Colonic mucosa (tissue), 4 donors: ENCODE measurements at regions not wholly inside any gene's neighbourhood (a gene's known extent, or its start where the extent isn't known, plus 50 kb on each side); places are given as distances from the start of the nearest gene placed in this dataset.

Experiments used
- DNase-seq: peaks from one replicate; pipeline ENCODE4 v3.0.0-alpha.2; 2020
- H3K27ac ChIP-seq: fragments of 200-600 bp; one replicate; pipeline ENCODE4 v1.8.0; 2021
- H3K27me3 ChIP-seq: fragments of 200-600 bp; one replicate; pipeline ENCODE4 v1.8.0; 2021
- H3K36me3 ChIP-seq: fragments of 200-600 bp; one replicate; pipeline ENCODE4 v1.8.0; 2021
- H3K4me1 ChIP-seq: fragments of 200-600 bp; one replicate; pipeline ENCODE4 v1.8.0; 2021; ENCODE audit warnings: mild to moderate bottlenecking
- H3K4me3 ChIP-seq: fragments of 200-600 bp; one replicate; pipeline ENCODE4 v1.8.0; 2021
- H3K9ac ChIP-seq, 2 donors: one replicate each; pipeline ENCODE4 v1.7.0; 2013; ENCODE audit warnings: control low read depth in 2 of 2, low read depth in 2 of 2, low read length in 2 of 2
- H3K9me3 ChIP-seq: fragments of 200-600 bp; one replicate; pipeline ENCODE4 v1.8.0; 2021
- CTCF ChIP-seq: fragments of 200-600 bp; IDR thresholded peaks from one replicate; pipeline ENCODE4 v1.8.0; 2022; ENCODE audit warnings: antibody characterized with exemption, mild to moderate bottlenecking
- intact Hi-C: fragments of 100-400 bp; cut with DNase I; formaldehyde crosslinking; loops from one replicate; pipeline ENCODE4 v1.14.1; 2022
- donor health status: healthy.
- donor health status: DM: no; HTN: no; CAD: no.
- donor health status: DM: no; HTN: no; CAD: no.

- no peak for DNase-seq
- no peak for TF ChIP-seq CTCF
- Histone ChIP-seq H3K4me1 (no peaks in the 10 kb centered on the region), H3K9ac (no peak overlapping the region), H3K4me3 (no peak overlapping the region), H3K9me3 (no peaks in the 10 kb centered on the region), H3K27ac (no peak overlapping the region), H3K27me3 (no peaks in the 10 kb centered on the region), H3K36me3 (no peaks in the 10 kb centered on the region)
- intact Hi-C loops = no loop called here
Measured at GRCh38 chr5:1681955-1682354, 117.7 kb downstream of the MRPL36 start.

- H3K4me1 ChIP-seq = no peaks in the 10 kb centered on the region
- no peaks in the 10 kb centered on the region for H3K9me3 ChIP-seq
- H3K27me3 ChIP-seq = peaks cover 7% of the 10 kb centered on the region
- H3K27ac ChIP-seq = no peak overlapping the region
- H3K9ac ChIP-seq = no peak overlapping the region
- H3K4me3 ChIP-seq = no peak overlapping the region
- no peak for TF ChIP-seq CTCF
- intact Hi-C loops = no loop called here
- no peaks in the 10 kb centered on the region for H3K36me3 ChIP-seq
- DNase-seq = no peak
Measured at GRCh38 chr5:1673042-1673677, 126.5 kb downstream of the MRPL36 start.

GRCh38 chr5:1672396-1672795, 127.2 kb downstream of the MRPL36 start:
- H3K36me3 ChIP-seq = no peaks in the 10 kb centered on the region
- no peak overlapping the region for H3K4me3 ChIP-seq
- H3K9me3 ChIP-seq = no peaks in the 10 kb centered on the region
- H3K4me1 ChIP-seq = no peaks in the 10 kb centered on the region
- intact Hi-C loops = no loop called here
- DNase-seq = no peak
- H3K27me3 ChIP-seq = peaks cover 14% of the 10 kb centered on the region
- no peak overlapping the region for H3K9ac ChIP-seq
- no peak for TF ChIP-seq CTCF
- no peak overlapping the region for H3K27ac ChIP-seq

GRCh38 chr5:1671351-1671750, 128.3 kb downstream of the MRPL36 start:
- H3K36me3 ChIP-seq = no peaks in the 10 kb centered on the region
- no peaks in the 10 kb centered on the region for H3K4me1 ChIP-seq
- H3K9me3 ChIP-seq = no peaks in the 10 kb centered on the region
- no peak overlapping the region for H3K4me3 ChIP-seq
- no peak for TF ChIP-seq CTCF
- no peak overlapping the region for H3K9ac ChIP-seq
- DNase-seq = no peak
- intact Hi-C loops = no loop called here
- no peak overlapping the region for H3K27ac ChIP-seq
- peaks cover 22% of the 10 kb centered on the region for H3K27me3 ChIP-seq

- no peak overlapping the region for H3K9ac ChIP-seq
- H3K36me3 ChIP-seq = no peaks in the 10 kb centered on the region
- H3K4me3 ChIP-seq = no peak overlapping the region
- H3K4me1 ChIP-seq = no peaks in the 10 kb centered on the region
- no peak overlapping the region for H3K27ac ChIP-seq
- H3K9me3 ChIP-seq = no peaks in the 10 kb centered on the region
- peaks cover 26% of the 10 kb centered on the region for H3K27me3 ChIP-seq
- intact Hi-C loops = no loop called here
- no peak for TF ChIP-seq CTCF
- DNase-seq = no peak
Measured at GRCh38 chr5:1670351-1670750, 129.3 kb downstream of the MRPL36 start.
